ENCODE measurements at regions not wholly inside any gene's neighbourhood (a gene's known extent, or its start where the extent isn't known, plus 50 kb on each side); places are given as distances from the start of the nearest gene placed in this dataset.
"Not testable (repeated sequence)": the region's sequence is repeated elsewhere in the genome, so short reads cannot be mapped to it uniquely, and the experiment has no call there.

GRCh38 chr7:50251765-50252164, 52.8 kb upstream of the IKZF1 start:
- DNase-seq (ENCODE audit: low read depth in 2 of 2, low spot score in 1 of 2) = no peak

GRCh38 chr7:50246551-50246950, 58.0 kb upstream of the IKZF1 start:
- DNase-seq (ENCODE audit: low read depth in 2 of 2, low spot score in 1 of 2) = no peak

GRCh38 chr7:50242111-50242510, 62.4 kb upstream of the IKZF1 start:
- not testable (repeated sequence) for DNase-seq (ENCODE audit: low read depth in 2 of 2, low spot score in 1 of 2)

GRCh38 chr7:50240699-50241098, 63.8 kb upstream of the IKZF1 start:
- not testable (repeated sequence) for DNase-seq (ENCODE audit: low read depth in 2 of 2, low spot score in 1 of 2)

- DNase-seq (ENCODE audit: low read depth in 2 of 2, low spot score in 1 of 2) = no peak
These were observed 74.6 kb upstream of the IKZF1 start for GRCh38 chr7:50229964-50230363.

GRCh38 chr7:50228148-50228547, 76.4 kb upstream of the IKZF1 start:
- no peak for DNase-seq (ENCODE audit: low read depth in 2 of 2, low spot score in 1 of 2)

- no peak for DNase-seq (ENCODE audit: low read depth in 2 of 2, low spot score in 1 of 2)
These were observed 76.8 kb upstream of the IKZF1 start for GRCh38 chr7:50227726-50228125.

- DNase-seq (ENCODE audit: low read depth in 2 of 2, low spot score in 1 of 2) = no peak
These were observed 77.8 kb upstream of the IKZF1 start for GRCh38 chr7:50226669-50227068.

- DNase-seq (ENCODE audit: low read depth in 2 of 2, low spot score in 1 of 2) = no peak
These were observed 78.4 kb upstream of the IKZF1 start for GRCh38 chr7:50226145-50226544.

GRCh38 chr7:50221433-50221832, 83.1 kb upstream of the IKZF1 start:
- DNase-seq (ENCODE audit: low read depth in 2 of 2, low spot score in 1 of 2) = no peak

- no peak for DNase-seq (ENCODE audit: low read depth in 2 of 2, low spot score in 1 of 2)
These were observed 83.5 kb upstream of the IKZF1 start for GRCh38 chr7:50221028-50221427.

- no peak for DNase-seq (ENCODE audit: low read depth in 2 of 2, low spot score in 1 of 2)
These were observed 84.2 kb upstream of the IKZF1 start for GRCh38 chr7:50220273-50220672.

- no peak for DNase-seq (ENCODE audit: low read depth in 2 of 2, low spot score in 1 of 2)
These were observed 86.7 kb upstream of the IKZF1 start for GRCh38 chr7:50217821-50218281.

GRCh38 chr7:50217401-50217800, 87.1 kb upstream of the IKZF1 start:
- DNase-seq (ENCODE audit: low read depth in 2 of 2, low spot score in 1 of 2) = no peak

- DNase-seq (ENCODE audit: low read depth in 2 of 2, low spot score in 1 of 2) = no peak
These were observed 87.9 kb upstream of the IKZF1 start for GRCh38 chr7:50216626-50217025.

- no peak for DNase-seq (ENCODE audit: low read depth in 2 of 2, low spot score in 1 of 2)
These were observed 89.7 kb upstream of the IKZF1 start for GRCh38 chr7:50214771-50215170.

- no peak for DNase-seq (ENCODE audit: low read depth in 2 of 2, low spot score in 1 of 2)
These were observed 90.3 kb upstream of the IKZF1 start for GRCh38 chr7:50214126-50214670.

GRCh38 chr7:50213622-50214017, 90.9 kb upstream of the IKZF1 start:
- no peak for DNase-seq (ENCODE audit: low read depth in 2 of 2, low spot score in 1 of 2)

GRCh38 chr7:50212666-50213621, 91.6 kb upstream of the IKZF1 start:
- DNase-seq (ENCODE audit: low read depth in 2 of 2, low spot score in 1 of 2) = no peak

GRCh38 chr7:50212016-50212325, 92.5 kb upstream of the IKZF1 start:
- no peak for DNase-seq (ENCODE audit: low read depth in 2 of 2, low spot score in 1 of 2)

GRCh38 chr7:50211130-50212015, 93.1 kb upstream of the IKZF1 start:
- no peak for DNase-seq (ENCODE audit: low read depth in 2 of 2, low spot score in 1 of 2)

- DNase-seq (ENCODE audit: low read depth in 2 of 2, low spot score in 1 of 2) = no peak
These were observed 93.8 kb upstream of the IKZF1 start for GRCh38 chr7:50210706-50211115.
